SK-N-SH (cell line): ENCODE measurements at regions not wholly inside any gene's neighbourhood (a gene's known extent, or its start where the extent isn't known, plus 50 kb on each side); places are given as distances from the start of the nearest gene placed in this dataset.
A peak's percentile ranks its signal among the peaks of the same experiment; 100 is the strongest.

Source experiments
- CTCF ChIA-PET: fragments of 300-600, 350-600 bp; formaldehyde crosslinking; extraction: SDS; loops from one replicate; lab custom pipeline; 2021; lab: Yijun Ruan, JAX
- POLR2A ChIA-PET: fragments of 350-600 bp; sonication (Branson Sonifier 250); formaldehyde crosslinking; extraction: SDS; loops from one replicate; lab custom pipeline; 2020; ENCODE audit warnings: antibody characterized with exemption, inconsistent platforms; lab: Yijun Ruan, JAX
- DNase-seq: peaks from one replicate; pipeline ENCODE4 v3.0.0; 2012
- H2AFZ ChIP-seq: fragments of 200-600 bp; sonication (generic); 2 replicates; pipeline ENCODE4 v1.8.1; 2016; ENCODE audit warnings: antibody characterized with exemption, mild to moderate bottlenecking, low read depth
- H3F3A ChIP-seq: fragments of 200-600 bp; sonication (generic); replicated peaks from 2 replicates; pipeline ENCODE3; 2016; ENCODE audit warnings: antibody characterized with exemption, mild to moderate bottlenecking; ENCODE audit not compliant: insufficient read depth
- H3K27ac ChIP-seq, 2 experiments: fragments of 200-500 bp in 1 of 2; fragments of 200-600 bp in 1 of 2; sonication (Bioruptor generic) in 1 of 2; sonication (generic), shearing (Covaris generic) in 1 of 2; 2 replicates each; pipeline versions ENCODE4 v1.5.1 to v1.6.1; 2014 to 2016; ENCODE audit warnings: low read depth in 2 of 2, inconsistent platforms in 1 of 2, low read length in 1 of 2, mild to moderate bottlenecking in 1 of 2, mixed read lengths in 1 of 2
- H3K27me3 ChIP-seq: fragments of 200-600 bp; sonication (generic), shearing (Covaris generic); 2 replicates; pipeline ENCODE4 v1.6.1; 2016; ENCODE audit warnings: mixed run types; ENCODE audit not compliant: insufficient read depth
- H3K36me3 ChIP-seq, 2 experiments: fragments of 200-500 bp in 1 of 2; fragments of 200-600 bp in 1 of 2; sonication (Bioruptor generic) in 1 of 2; sonication (generic) in 1 of 2; replicated peaks in 1 of 2; 2 replicates each; pipeline versions ENCODE3 to v1.5.1; 2014 to 2016; ENCODE audit warnings: low read length in 1 of 2, mild to moderate bottlenecking in 1 of 2; ENCODE audit not compliant: insufficient read depth in 2 of 2, control insufficient read depth in 1 of 2
- H3K4me1 ChIP-seq, 2 experiments: fragments of 200-500 bp in 1 of 2; fragments of 200-600 bp in 1 of 2; sonication (Bioruptor generic) in 1 of 2; sonication (generic), shearing (Covaris generic) in 1 of 2; 2 replicates each; pipeline versions ENCODE4 v1.5.1 to v1.6.1; 2014 to 2016; ENCODE audit warnings: low read depth in 1 of 2, low read length in 1 of 2, mixed run types in 1 of 2; ENCODE audit not compliant: insufficient read depth in 2 of 2, control insufficient read depth in 1 of 2
- H3K4me2 ChIP-seq: fragments of 200-600 bp; sonication (generic), shearing (Covaris generic); 2 replicates; pipeline ENCODE4 v1.6.1; 2017; ENCODE audit warnings: mixed run types
- H3K4me3 ChIP-seq, 2 experiments: fragments of 200-500 bp in 1 of 2; fragments of 200-600 bp in 1 of 2; sonication (Bioruptor generic) in 1 of 2; sonication (generic), shearing (Covaris generic) in 1 of 2; 2 replicates each; pipeline versions ENCODE4 v1.5.1 to v1.8.1; 2014 to 2016; ENCODE audit warnings: low read depth in 2 of 2, inconsistent platforms in 1 of 2, low read length in 1 of 2, mild to moderate bottlenecking in 1 of 2, mixed read lengths in 1 of 2, moderate library complexity in 1 of 2
- H3K79me2 ChIP-seq: fragments of 200-600 bp; sonication (generic); 2 replicates; pipeline ENCODE4 v1.8.1; 2017; ENCODE audit warnings: mild to moderate bottlenecking; ENCODE audit not compliant: insufficient read depth
- H3K9ac ChIP-seq: fragments of 200-600 bp; sonication (generic); 2 replicates; pipeline ENCODE4 v1.6.1; 2017; ENCODE audit warnings: mixed run types
- H3K9me2 ChIP-seq: fragments of 200-600 bp; sonication (generic); 2 replicates; pipeline ENCODE4 v1.6.1; 2017; ENCODE audit warnings: mixed run types
- H3K9me3 ChIP-seq: fragments of 200-600 bp; sonication (generic); 2 replicates; pipeline ENCODE4 v1.6.1; 2017; ENCODE audit warnings: mixed run types, mild to moderate bottlenecking, moderate library complexity
- H4K20me1 ChIP-seq: fragments of 200-600 bp; sonication (generic); 2 replicates; pipeline ENCODE4 v1.6.1; 2017; ENCODE audit warnings: mild to moderate bottlenecking, mixed run types; ENCODE audit not compliant: insufficient read depth
- CTCF ChIP-seq: fragments of 200-600 bp; sonication (generic); IDR thresholded peaks from 2 replicates; pipeline ENCODE4 v1.6.1; 2017; ENCODE audit warnings: antibody characterized with exemption, mild to moderate bottlenecking, moderate library complexity
- ELF1 ChIP-seq: IDR thresholded peaks from 2 replicates; pipeline ENCODE4 v1.4.0; 2012
- FOSL2 ChIP-seq: IDR thresholded peaks from 2 replicates; pipeline ENCODE4 v1.4.0; 2012; ENCODE audit warnings: low read depth, mild to moderate bottlenecking, moderate library complexity, borderline replicate concordance
- FOXJ3 ChIP-seq: sonication (generic); formaldehyde crosslinking; IDR thresholded peaks from 2 replicates; pipeline ENCODE4 v1.5.1; 2020; ENCODE audit warnings: mild to moderate bottlenecking, missing genetic modification reagents
- FOXM1 ChIP-seq: IDR thresholded peaks from 2 replicates; pipeline ENCODE4 v1.4.0; 2012; ENCODE audit warnings: low read depth, mild to moderate bottlenecking
- IRF3 ChIP-seq: fragments of 150-350 bp; IDR thresholded peaks from 2 replicates; pipeline ENCODE4 v1.6.1; 2016; ENCODE audit warnings: mild to moderate bottlenecking, low read depth, low read length
- MEF2A ChIP-seq: IDR thresholded peaks from 2 replicates; pipeline ENCODE4 v1.4.0; 2012; ENCODE audit warnings: low read depth, borderline replicate concordance
- MXI1 ChIP-seq: IDR thresholded peaks from 2 replicates; pipeline ENCODE4 v1.6.1; 2012; ENCODE audit warnings: mild to moderate bottlenecking, low read depth, low read length, improper control_type of control experiment
- NFIC ChIP-seq: IDR thresholded peaks from 2 replicates; pipeline ENCODE4 v1.4.0; 2012; ENCODE audit warnings: borderline replicate concordance
- PBX3 ChIP-seq: IDR thresholded peaks from 2 replicates; pipeline ENCODE4; 2012
- POLR2AphosphoS5 ChIP-seq: IDR thresholded peaks from 2 replicates; pipeline ENCODE4 v1.6.1; 2012; ENCODE audit warnings: low read depth, low read length
- RAD21 ChIP-seq: IDR thresholded peaks from 2 replicates; pipeline ENCODE4 v1.6.1; 2012; ENCODE audit warnings: mild to moderate bottlenecking, low read length
- RCOR1 ChIP-seq: fragments of 150-350 bp; IDR thresholded peaks from 2 replicates; pipeline ENCODE4 v1.6.1; 2017; ENCODE audit warnings: antibody characterized with exemption, low read length
- REST ChIP-seq: IDR thresholded peaks from 2 replicates; pipeline ENCODE4 v1.6.1; 2012; ENCODE audit warnings: mild to moderate bottlenecking, low read depth, low read length, moderate library complexity
- RXRA ChIP-seq: IDR thresholded peaks from 2 replicates; pipeline ENCODE4 v1.4.0; 2012; ENCODE audit warnings: low read depth, mild to moderate bottlenecking, borderline replicate concordance
- SIN3A ChIP-seq: IDR thresholded peaks from 2 replicates; pipeline ENCODE4 v1.6.1; 2012; ENCODE audit warnings: low read depth, mild to moderate bottlenecking, low read length, moderate library complexity, borderline replicate concordance
- SMC3 ChIP-seq: IDR thresholded peaks from 2 replicates; pipeline ENCODE4 v1.6.1; 2012; ENCODE audit warnings: low read depth, low read length, improper control_type of control experiment
- TAF1 ChIP-seq: IDR thresholded peaks from 2 replicates; pipeline ENCODE4 v1.6.1; 2012; ENCODE audit warnings: low read depth, mild to moderate bottlenecking, low read length, moderate library complexity, borderline replicate concordance
- TCF12 ChIP-seq: IDR thresholded peaks from 2 replicates; pipeline ENCODE4 v1.4.0; 2012
- WGBS: methylation state at CpG from one replicate; pipeline ENCODE4 v1.1.6; 2017; ENCODE audit warnings: low lambda C conversion rate; 5-methylcytosine and 5-hydroxymethylcytosine counted together

GRCh38 chr3:98991393-98991792, 89.9 kb upstream of the DCBLD2 start:
- no peak for DNase-seq
- TF ChIP-seq TCF12, result no peak
- TF ChIP-seq POLR2AphosphoS5, result no peak
- TF ChIP-seq MEF2A, result no peak
- no peak for TF ChIP-seq NFIC
- TF ChIP-seq CTCF, result peak; percentile 27; the same call in 1 of the 2 replicates
- TF ChIP-seq FOXM1, result no peak
- TF ChIP-seq RAD21, result peak; percentile 16; the same call in 1 of the 2 replicates
- no peak for TF ChIP-seq FOXJ3 (CRISPR knock-in tag)
- TF ChIP-seq PBX3, result no peak
- no peak for TF ChIP-seq ELF1
- TF ChIP-seq SMC3, result no peak

GRCh38 chr3:98990657-98991056, 89.2 kb upstream of the DCBLD2 start:
- ChIA-PET POLR2A (no interaction called here), CTCF (interaction anchor here (1.5 kb wide), 2 partner anchors 163 to 173 kb away, joined by 3 to 8 read pairs; no protein-coding TSS in a partner anchor)
- Histone ChIP-seq H3F3A (peaks cover 28% of the 10 kb centered on the region), H2AFZ (no peak overlapping the region), H3K27me3 (no peaks in the 10 kb centered on the region), H4K20me1 (no peaks in the 10 kb centered on the region), H3K79me2 (peaks cover 10% of the 10 kb centered on the region), H3K9ac (no peak overlapping the region), H3K9me3 (no peaks in the 10 kb centered on the region), H3K27ac (no peak overlapping the region), H3K4me3 (no peak overlapping the region), H3K9me2 (no peaks in the 10 kb centered on the region), H3K4me2 (no peak overlapping the region), H3K4me1 (peaks cover 8 to 10% of the 10 kb centered on the region in 2 experiments; a peak in 3 of 4 replicates), H3K36me3 (peaks cover 0 to 4% of the 10 kb centered on the region in 2 experiments)
- 94% methylated on average over 2 of the region's 2 CpGs for WGBS
- no peak for DNase-seq
- no peak for TF ChIP-seq RXRA
- no peak for TF ChIP-seq MXI1
- TF ChIP-seq FOSL2, result no peak
- no peak for TF ChIP-seq MEF2A
- no peak for TF ChIP-seq IRF3
- TF ChIP-seq TAF1, result no peak
- no peak for TF ChIP-seq CTCF
- no peak for TF ChIP-seq RCOR1
- no peak for TF ChIP-seq RAD21
- no peak for TF ChIP-seq FOXJ3 (CRISPR knock-in tag)
- no peak for TF ChIP-seq REST
- TF ChIP-seq TCF12, result no peak
- no peak for TF ChIP-seq SIN3A

More at GRCh38 chr3:98991393-98991792, 89.9 kb upstream of the DCBLD2 start:
- no peak overlapping the region for H3K4me3 ChIP-seq
- CTCF ChIA-PET, result interaction anchor here (1.5 kb wide), 2 partner anchors 164 to 174 kb away, joined by 3 to 8 read pairs; no protein-coding TSS in a partner anchor
- H3K79me2 ChIP-seq, result peaks cover 8% of the 10 kb centered on the region
- peaks cover 22% of the 10 kb centered on the region for H3F3A ChIP-seq
- no peaks in the 10 kb centered on the region for H4K20me1 ChIP-seq
- POLR2A ChIA-PET, result no interaction called here
- H3K9ac ChIP-seq, result no peak overlapping the region
- H3K9me3 ChIP-seq, result no peaks in the 10 kb centered on the region
- no peak overlapping the region for H3K27ac ChIP-seq
- no peak overlapping the region for H3K4me2 ChIP-seq
- H3K36me3 ChIP-seq, result peaks cover 0 to 3% of the 10 kb centered on the region in 2 experiments
- no peaks in the 10 kb centered on the region for H3K9me2 ChIP-seq
- H3K27me3 ChIP-seq, result no peaks in the 10 kb centered on the region
- H3K4me1 ChIP-seq, result peaks cover 1 to 3% of the 10 kb centered on the region in 2 experiments; a peak in 3 of 4 replicates
- H2AFZ ChIP-seq, result no peak overlapping the region
